H1 (cell line): ENCODE measurements at regions not wholly inside any gene's neighbourhood (a gene's known extent, or its start where the extent isn't known, plus 50 kb on each side); places are given as distances from the start of the nearest gene placed in this dataset.

Experiments
- RNF2 ChIP-seq: fragments of 200-900, 300-1000 bp; sonication (generic); IDR thresholded peaks from 2 replicates; pipeline ENCODE4 v1.7.1; 2016; ENCODE audit warnings: borderline replicate concordance, low read depth, mild to moderate bottlenecking, antibody characterized with exemption, low read length; ENCODE audit not compliant: poor library complexity, severe bottlenecking; ENCODE audit errors: missing control alignments
- SIX5 ChIP-seq: IDR thresholded peaks from 2 replicates; pipeline ENCODE4 v1.6.1; 2011; ENCODE audit warnings: mild to moderate bottlenecking, low read depth, low read length

DNA sequence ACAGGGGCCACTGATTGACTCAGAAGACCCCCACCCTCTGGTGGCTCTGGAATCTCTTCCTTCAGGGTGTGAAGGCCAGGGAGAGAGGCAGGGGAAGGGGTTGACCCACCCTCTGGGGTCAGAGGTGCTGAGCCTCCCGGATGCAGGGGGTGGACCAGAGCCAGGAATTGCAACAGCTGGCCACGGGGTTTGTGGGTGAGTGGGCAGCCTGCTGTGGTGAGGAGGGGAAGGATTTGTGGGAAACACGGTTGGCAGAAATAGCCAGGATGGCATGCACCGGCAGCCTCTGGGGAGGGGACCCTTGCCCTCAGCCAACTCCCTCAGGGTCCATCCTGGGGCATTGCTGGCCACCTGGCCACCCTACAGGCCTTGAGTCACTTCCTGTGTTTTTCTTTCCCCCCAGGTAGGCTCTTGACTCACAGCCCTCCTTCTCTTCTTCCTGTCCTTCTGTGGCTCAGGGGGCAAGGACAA is 92.8 kb downstream of the MRPL14 start (continued):
- TF ChIP-seq SIX5 (no peak), RNF2 (no peak)
- TF ChIP-seq, all 59 proteins: peak for 0
